ENCODE measurements at regions not wholly inside any gene's neighbourhood (a gene's known extent, or its start where the extent isn't known, plus 50 kb on each side); places are given as distances from the start of the nearest gene placed in this dataset.

DNA sequence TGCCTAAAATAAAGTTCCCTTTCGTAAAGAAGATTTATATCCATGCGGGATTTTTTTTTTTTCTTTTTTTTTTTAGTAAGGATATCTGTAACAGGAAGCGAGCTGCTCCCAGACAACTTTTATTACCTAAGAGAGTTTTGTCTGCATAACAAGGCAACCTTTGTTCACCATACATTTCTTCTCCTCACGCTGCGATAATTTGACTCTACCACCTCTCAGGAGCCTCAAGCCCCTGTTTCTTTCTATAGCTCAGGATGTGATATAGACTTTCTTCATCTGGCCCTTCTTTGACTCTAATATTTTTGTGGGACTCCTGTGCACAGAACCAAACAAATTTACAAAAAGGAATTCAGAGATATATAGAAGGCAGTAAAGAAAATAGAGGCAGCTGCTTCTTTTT, 1053.7 kb upstream of the SPRY2 start:
- no peaks in the 10 kb centered on the region for H3K9me3 ChIP-seq (ENCODE audit: low read length)
- H4K20me1 ChIP-seq (ENCODE audit: insufficient read depth, low read length) = no peaks in the 10 kb centered on the region
- no peak for DNase-seq (ENCODE audit: low spot score)
- H3K4me1 ChIP-seq (ENCODE audit: insufficient read depth, low read length, poor library complexity, severe bottlenecking) = no peaks in the 10 kb centered on the region
- no peaks in the 10 kb centered on the region for H3K36me3 ChIP-seq (ENCODE audit: insufficient read depth, low read length)
- no peaks in the 10 kb centered on the region for H3K79me2 ChIP-seq (ENCODE audit: insufficient read depth, low read depth, low read length)
- no peak overlapping the region for H3K4me3 ChIP-seq (ENCODE audit: low read depth, low read length, poor library complexity, severe bottlenecking)
- POLR2A ChIA-PET = interaction anchor here (0.6 kb wide), 1 partner anchor 843 kb away, joined by 4 read pairs; no protein-coding TSS in a partner anchor
- BruUV-seq (replicated peaks) = no TSS peak
- H2AFZ ChIP-seq (ENCODE audit: low read length) = no peak overlapping the region
- no peak overlapping the region for H3K4me2 ChIP-seq (ENCODE audit: low read length)
- intact Hi-C loops (cut with micrococcal nuclease; ENCODE audit: unreplicated experiment) = no loop called here
- H3K27ac ChIP-seq (ENCODE audit: low read depth, low read length, poor library complexity, severe bottlenecking) = no peak overlapping the region
- H3K9me2 ChIP-seq (ENCODE audit: insufficient read depth, low read length) = no peaks in the 10 kb centered on the region
- CTCF ChIA-PET (ENCODE audit: unreplicated experiment) = no interaction called here
- TF ChIP-seq EZH2phosphoT487 (IDR thresholded peaks at IDR 0.05; ENCODE audit: borderline replicate concordance, low read depth, low read length) = no peak
- TF ChIP-seq, protein P1, sequence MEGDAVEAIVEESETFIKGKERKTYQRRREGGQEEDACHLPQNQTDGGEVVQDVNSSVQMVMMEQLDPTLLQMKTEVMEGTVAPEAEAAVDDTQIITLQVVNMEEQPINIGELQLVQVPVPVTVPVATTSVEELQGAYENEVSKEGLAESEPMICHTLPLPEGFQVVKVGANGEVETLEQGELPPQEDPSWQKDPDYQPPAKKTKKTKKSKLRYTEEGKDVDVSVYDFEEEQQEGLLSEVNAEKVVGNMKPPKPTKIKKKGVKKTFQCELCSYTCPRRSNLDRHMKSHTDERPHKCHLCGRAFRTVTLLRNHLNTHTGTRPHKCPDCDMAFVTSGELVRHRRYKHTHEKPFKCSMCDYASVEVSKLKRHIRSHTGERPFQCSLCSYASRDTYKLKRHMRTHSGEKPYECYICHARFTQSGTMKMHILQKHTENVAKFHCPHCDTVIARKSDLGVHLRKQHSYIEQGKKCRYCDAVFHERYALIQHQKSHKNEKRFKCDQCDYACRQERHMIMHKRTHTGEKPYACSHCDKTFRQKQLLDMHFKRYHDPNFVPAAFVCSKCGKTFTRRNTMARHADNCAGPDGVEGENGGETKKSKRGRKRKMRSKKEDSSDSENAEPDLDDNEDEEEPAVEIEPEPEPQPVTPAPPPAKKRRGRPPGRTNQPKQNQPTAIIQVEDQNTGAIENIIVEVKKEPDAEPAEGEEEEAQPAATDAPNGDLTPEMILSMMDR (conservative IDR thresholded peaks at IDR 0.05; ENCODE audit: low read length) = no peak

DNA sequence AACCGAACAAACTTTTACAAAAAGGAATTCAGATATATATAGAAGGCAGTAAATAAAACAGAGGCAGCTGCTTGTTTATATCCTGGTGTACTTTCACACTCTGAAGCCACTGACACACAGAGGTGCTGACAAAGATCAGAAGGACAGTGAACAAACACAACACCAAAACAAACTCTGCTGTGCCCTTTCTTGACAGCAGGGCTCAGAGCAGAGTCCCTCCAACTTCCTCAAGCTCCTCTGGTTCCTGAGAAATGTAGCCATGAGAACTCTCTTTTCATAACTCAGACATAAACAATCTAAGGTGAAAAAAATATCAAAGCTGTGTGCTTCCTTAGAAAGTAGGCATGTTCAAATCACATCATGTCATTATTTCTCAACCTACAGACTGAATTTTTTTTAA, 1052.8 kb upstream of the SPRY2 start:
- no peaks in the 10 kb centered on the region for H3K79me2 ChIP-seq (ENCODE audit: insufficient read depth, low read depth, low read length)
- no peak overlapping the region for H3K27ac ChIP-seq (ENCODE audit: low read depth, low read length, poor library complexity, severe bottlenecking)
- ChIA-PET POLR2A (no interaction called here), CTCF (ENCODE audit: unreplicated experiment) (no interaction called here)
- intact Hi-C loops (cut with micrococcal nuclease; ENCODE audit: unreplicated experiment) = no loop called here
- BruUV-seq (replicated peaks) = no TSS peak
- no peak overlapping the region for H3K4me2 ChIP-seq (ENCODE audit: low read length)
- no peaks in the 10 kb centered on the region for H4K20me1 ChIP-seq (ENCODE audit: insufficient read depth, low read length)
- H3K9me3 ChIP-seq (ENCODE audit: low read length) = no peaks in the 10 kb centered on the region
- no peak for TF ChIP-seq EZH2phosphoT487 (IDR thresholded peaks at IDR 0.05; ENCODE audit: borderline replicate concordance, low read depth, low read length)
- TF ChIP-seq, protein P1 (conservative IDR thresholded peaks at IDR 0.05; ENCODE audit: low read length) = no peak
- H3K9me2 ChIP-seq (ENCODE audit: insufficient read depth, low read length) = no peaks in the 10 kb centered on the region
- H2AFZ ChIP-seq (ENCODE audit: low read length) = no peak overlapping the region
- no peak overlapping the region for H3K4me3 ChIP-seq (ENCODE audit: low read depth, low read length, poor library complexity, severe bottlenecking)
- H3K4me1 ChIP-seq (ENCODE audit: insufficient read depth, low read length, poor library complexity, severe bottlenecking) = no peaks in the 10 kb centered on the region
- no peak for DNase-seq (ENCODE audit: low spot score)
- H3K36me3 ChIP-seq (ENCODE audit: insufficient read depth, low read length) = no peaks in the 10 kb centered on the region

DNA sequence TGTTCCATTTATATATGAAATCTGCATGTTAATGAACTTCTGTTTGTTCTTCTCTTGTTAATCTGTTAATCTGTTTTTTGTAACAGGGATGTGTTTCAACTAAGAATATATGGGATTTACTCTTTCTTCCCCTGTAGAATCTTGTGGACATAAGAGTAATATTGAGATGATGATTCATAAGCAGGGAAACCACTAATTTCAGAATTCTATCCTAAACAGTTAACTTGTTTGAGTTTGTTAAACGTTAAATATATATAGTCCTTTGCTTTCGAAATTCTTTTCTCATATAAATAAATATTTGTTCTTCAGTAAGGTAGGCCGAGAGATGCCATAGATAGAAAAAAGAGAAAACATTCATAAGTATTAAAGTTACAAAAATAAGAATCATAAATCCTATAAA, 1052.2 kb upstream of the SPRY2 start:
- ChIA-PET CTCF (ENCODE audit: unreplicated experiment) (no interaction called here), POLR2A (no interaction called here)
- DNase-seq (ENCODE audit: low spot score) = no peak
- no peak overlapping the region for H3K27ac ChIP-seq (ENCODE audit: low read depth, low read length, poor library complexity, severe bottlenecking)
- no peak overlapping the region for H2AFZ ChIP-seq (ENCODE audit: low read length)
- no peaks in the 10 kb centered on the region for H3K36me3 ChIP-seq (ENCODE audit: insufficient read depth, low read length)
- BruUV-seq (replicated peaks) = no TSS peak
- intact Hi-C loops (cut with micrococcal nuclease; ENCODE audit: unreplicated experiment) = no loop called here
- no peaks in the 10 kb centered on the region for H3K79me2 ChIP-seq (ENCODE audit: insufficient read depth, low read depth, low read length)
- no peaks in the 10 kb centered on the region for H3K4me1 ChIP-seq (ENCODE audit: insufficient read depth, low read length, poor library complexity, severe bottlenecking)
- H4K20me1 ChIP-seq (ENCODE audit: insufficient read depth, low read length) = no peaks in the 10 kb centered on the region
- no peaks in the 10 kb centered on the region for H3K9me2 ChIP-seq (ENCODE audit: insufficient read depth, low read length)
- H3K4me3 ChIP-seq (ENCODE audit: low read depth, low read length, poor library complexity, severe bottlenecking) = no peak overlapping the region
- no peaks in the 10 kb centered on the region for H3K9me3 ChIP-seq (ENCODE audit: low read length)
- H3K4me2 ChIP-seq (ENCODE audit: low read length) = no peak overlapping the region
- TF ChIP-seq, protein P1 (conservative IDR thresholded peaks at IDR 0.05; ENCODE audit: low read length) = no peak
- no peak for TF ChIP-seq EZH2phosphoT487 (IDR thresholded peaks at IDR 0.05; ENCODE audit: borderline replicate concordance, low read depth, low read length)
